Effector CD8-positive, alpha-beta T cell (primary cell): ENCODE measurements at regions not wholly inside any gene's neighbourhood (a gene's known extent, or its start where the extent isn't known, plus 50 kb on each side); places are given as distances from the start of the nearest gene placed in this dataset.

Source experiments
- DNase-seq: peaks from one replicate; lab custom pipeline; 2025; lab: John Stamatoyannopoulos, UW

DNA sequence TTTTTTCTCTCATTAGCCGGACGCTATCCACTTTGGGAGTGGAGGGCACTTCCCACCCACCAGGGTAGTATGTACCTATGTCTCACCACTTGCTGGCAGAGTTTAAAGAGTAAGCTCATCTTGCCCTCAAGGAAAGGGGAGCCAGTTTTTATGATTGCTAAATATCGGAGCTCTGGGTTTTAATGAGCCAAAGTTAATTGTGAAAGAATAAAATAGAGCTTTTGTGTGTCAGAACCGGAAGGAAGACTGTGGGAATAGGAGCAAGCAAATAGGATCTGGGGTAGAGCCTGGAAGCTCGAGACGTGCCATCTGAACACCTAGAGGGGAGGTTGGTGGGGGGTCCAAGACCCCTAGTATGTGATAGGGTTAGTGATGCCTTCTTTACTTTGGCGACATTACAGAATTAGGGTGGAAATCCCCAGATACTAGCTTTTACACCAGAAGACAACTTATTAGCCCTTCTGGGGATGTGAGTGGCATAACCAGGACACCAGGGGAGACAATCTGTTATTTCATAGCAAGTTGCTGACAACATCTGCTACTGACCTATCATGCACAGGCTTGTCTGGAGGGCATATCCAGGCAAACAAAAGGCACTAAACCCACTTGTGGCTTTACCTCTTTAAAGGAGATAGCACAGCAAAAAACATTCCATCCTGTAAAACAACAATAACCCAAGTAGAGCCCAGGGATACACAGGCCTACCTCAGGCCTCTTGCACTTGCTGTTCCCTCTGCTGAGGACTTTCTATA is 333.8 kb downstream of the ZNF621 start:
- DNase-seq, result no peak

DNA sequence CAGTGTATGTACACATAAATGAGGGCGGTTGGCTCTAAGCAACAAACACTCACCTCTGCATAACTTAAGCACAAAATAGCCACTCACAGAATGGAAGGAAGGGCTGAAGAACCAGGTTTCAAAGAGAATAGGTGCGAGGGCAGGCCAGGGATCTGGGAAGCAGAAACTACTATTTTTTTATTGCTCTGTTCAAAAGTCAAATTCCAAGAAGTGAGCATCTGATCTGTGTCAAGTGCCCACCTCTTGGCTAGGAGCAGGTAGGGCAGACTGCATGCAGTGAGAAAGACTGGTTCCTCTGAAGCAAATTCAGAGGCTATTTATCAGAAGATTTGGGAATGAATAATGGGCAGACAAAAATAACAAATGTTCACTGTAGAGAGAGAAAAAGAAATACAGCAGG is 336.4 kb upstream of the CTNNB1 start:
- DNase-seq, result no peak

DNA sequence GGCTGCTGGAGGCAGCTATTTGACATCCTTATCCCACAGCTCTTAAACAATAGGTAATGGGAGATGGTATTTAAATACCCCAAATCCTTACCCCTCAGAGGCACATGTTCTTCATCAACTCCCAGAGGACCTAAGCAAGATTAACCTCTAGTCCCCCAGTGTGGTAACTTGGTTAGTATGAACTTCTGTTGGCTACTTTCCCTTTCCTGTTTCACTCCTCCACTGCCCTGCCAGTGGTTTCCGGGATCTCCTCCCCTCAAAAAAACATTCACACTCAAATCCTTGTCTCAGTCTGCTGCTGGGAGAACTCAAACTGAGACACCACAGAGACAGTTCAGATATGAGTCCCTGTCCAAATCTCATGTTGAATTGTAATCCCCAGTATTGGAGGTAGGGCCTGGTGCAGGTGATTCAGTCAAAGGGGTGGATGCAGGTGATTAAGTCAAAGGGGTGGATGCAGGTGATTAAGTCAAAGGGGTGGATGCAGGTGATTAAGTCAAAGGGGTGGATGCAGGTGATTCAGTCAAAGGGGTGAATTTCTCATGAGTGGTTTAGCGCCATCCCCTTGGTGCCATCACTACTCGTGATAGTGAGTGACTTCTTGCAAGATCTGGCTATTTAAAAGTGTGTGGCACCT is 335.0 kb upstream of the CTNNB1 start:
- DNase-seq, result no peak

DNA sequence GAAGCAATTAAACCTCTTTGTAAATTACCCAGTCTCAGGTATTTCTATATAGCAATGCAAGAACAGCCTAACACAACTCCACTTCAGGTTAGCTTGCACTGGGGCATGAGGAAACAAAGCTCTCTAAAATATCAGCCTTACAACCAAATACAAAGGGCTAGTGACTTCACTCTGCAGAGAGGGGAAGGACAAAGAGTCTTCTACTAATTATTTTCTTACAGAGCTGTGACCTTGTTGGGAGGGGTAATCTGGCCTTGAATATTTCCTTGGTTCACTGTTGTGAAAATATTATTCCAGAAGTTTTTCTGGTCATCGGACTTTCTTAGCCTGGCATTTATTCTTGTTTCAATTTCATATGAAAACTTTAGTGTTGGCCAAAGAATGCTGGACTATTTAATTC is 334.4 kb upstream of the CTNNB1 start:
- DNase-seq, result no peak

DNA sequence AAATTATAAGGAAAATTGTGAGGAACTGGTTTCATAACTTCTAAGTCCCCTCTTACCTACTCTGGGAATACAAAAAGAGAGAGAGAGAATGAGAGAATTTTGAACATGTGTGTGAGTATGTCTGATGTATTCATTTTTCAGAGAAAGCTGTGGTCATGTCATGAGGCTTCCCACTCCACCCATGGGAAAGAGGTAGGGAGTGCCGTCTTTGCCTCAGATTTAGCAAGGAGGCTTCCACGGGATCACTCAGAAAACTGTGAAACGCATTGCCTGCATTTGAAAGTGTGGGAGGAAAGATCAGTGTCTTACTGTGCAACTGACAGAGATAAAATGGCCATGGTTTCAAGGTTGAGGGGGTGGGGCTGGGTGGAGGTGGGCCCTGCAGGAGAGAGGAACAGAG is 331.5 kb upstream of the CTNNB1 start:
- no peak for DNase-seq

DNA sequence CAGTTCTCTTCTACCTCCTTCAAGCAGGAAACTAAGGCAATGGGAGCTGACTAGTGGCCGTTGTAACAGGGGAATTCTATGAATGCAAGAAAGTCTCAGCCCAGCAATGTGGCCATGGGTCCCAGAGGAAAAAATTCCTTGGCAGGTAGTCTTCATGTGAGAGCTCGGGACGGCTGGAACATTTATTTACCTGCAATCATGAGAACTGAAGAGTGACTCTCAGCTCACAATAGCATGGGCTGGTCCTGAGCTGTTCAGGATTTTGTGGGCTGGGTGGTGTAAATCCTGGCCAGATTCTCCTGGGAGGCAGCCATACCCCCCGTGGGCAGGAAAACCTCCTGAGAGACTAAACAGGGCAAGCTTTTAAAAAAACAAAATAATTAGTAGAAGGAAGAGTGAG is 330.3 kb upstream of the CTNNB1 start:
- no peak for DNase-seq

DNA sequence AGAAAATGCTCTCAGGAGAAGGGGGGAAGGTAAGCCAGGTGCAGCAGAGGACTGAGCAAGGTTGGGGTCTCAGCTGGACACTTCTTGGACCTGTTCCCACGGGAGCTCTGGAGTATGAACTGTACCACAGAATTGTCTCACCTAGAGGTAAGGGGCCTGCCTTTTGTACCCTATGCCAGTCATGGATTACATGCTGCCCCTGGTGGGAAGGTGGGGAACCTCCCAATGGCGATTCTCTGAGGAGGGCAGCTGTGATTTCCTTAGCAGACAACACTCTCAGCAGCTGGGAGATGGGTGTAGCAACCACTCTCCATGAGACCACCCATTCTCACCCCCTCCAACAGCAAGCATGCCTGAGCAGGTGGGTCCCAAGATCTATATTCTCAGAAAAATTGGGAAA is 329.4 kb upstream of the CTNNB1 start:
- DNase-seq, result no peak

DNA sequence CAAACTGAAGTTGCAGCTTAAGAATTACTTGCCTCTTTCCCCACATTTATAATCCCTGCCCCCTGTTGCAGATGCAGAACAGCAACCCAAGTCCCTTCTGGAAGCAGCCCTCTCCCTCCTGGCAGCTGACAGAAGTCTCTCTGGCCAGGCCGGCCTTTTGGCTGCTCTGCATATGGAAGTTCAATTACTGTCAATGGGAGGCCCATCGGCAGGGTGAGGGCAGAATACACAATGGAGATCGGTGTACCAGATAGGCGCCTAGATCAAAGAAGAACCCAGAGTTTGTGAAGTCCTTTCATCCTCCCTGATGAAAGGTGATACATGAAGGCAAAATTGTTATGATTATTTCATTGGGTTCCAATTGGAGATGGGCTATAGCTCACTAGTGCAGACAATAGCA is 327.9 kb upstream of the CTNNB1 start:
- no peak for DNase-seq

DNA sequence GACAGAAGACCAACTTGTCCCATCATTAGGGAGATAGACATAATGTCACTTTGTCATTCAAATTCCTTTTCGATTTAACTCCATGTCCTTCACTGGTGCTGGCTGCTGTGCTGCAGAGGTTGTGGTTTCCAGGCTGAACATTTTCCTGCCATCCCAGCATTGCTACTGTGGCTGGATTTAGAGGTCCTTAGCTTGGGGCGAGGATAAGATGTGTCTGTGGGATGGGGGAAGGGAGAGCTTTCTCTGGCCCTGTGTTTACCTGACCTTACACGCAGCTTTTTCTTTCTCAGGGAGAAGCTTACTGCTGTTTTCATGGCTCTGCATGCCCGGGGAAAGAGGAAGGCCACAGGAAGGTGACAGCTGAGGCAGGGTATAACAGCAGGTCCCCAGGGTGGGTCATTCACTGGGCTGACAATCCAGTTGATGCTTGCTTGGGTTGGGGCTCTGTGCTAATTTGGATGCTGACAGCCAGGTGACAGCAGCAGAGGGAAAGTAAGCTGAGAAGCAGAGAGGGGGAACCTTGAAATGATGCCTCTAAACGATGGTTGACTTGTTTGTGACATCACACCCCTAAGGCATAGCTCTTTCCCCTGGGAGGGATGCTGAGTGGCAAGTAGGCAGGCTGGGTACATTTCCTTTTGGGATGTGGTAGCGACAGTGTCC is 326.9 kb upstream of the CTNNB1 start:
- DNase-seq, result no peak

DNA sequence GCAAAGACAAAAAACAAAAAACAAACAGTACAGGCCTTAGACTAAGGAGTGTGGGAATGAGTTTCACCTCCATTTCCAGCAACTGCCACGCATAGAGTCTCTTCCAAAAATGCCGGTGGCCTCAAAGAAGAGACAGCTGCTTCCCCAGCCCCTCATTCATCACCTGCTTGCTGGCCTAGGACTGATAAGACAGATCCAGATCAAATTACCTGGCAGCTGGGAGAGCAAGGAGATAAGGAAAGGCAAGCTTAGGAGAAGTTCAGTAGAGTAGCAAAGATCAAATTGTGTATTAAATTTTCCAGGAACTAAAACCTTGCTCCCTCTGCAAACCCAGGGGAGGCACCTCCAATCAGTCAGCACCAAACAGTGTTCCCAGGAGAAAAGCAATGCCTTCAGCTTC is 325.8 kb upstream of the CTNNB1 start:
- no peak for DNase-seq

DNA sequence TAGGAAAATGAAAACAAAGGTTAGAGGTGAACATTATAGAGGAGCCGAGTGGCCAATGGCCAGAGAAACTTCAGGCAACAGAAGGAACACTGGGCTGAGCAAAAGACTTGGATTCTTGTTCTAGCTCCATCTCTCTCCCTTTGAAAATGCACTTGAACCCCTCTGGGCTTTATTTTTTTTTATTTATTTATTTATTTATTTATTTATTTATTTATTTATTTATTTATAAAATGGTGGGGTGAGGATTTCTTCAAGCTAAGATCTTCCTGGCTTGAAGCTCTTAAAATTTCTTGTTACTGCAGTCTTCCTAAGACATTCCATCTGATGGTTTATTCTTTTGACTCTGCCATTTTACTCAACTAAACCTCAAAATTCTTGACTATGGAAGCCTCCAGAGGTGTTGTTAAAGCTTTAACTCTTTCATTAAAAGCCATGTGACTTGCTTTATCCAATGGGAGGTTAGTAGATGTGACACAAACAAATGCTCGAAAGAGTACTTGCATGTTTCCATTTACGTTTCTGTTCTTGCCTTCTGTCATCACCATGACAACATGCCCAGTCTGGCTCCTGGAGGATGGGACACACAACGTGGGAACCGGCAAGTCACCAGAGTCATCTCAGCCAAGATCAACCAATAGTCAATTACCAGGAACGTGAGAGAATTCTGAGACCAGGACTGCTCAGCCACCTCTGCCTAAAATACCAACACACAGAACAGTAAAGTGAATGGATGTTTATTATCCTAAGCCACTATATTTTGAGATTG is 325.2 kb upstream of the CTNNB1 start:
- no peak for DNase-seq

DNA sequence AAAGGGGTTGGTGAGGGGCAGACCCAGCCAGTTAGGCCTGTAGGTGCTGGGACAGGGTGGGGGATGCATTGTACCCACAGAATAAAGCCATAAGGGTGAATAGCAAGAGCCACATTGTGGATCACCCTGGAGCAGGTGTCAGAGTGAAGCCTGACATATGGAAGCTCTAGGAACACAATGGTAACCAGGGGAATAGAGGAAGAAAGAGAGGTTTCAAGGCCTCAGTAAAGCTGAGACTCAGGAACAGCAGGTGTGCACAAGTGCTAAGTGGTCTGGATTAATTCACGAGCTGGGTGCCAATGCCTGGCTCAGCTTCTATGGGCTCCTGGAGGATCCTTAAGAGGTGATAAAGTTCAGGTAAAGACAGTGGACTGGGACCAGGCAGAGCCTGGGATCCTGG is 323.7 kb upstream of the CTNNB1 start:
- DNase-seq, result no peak

DNA sequence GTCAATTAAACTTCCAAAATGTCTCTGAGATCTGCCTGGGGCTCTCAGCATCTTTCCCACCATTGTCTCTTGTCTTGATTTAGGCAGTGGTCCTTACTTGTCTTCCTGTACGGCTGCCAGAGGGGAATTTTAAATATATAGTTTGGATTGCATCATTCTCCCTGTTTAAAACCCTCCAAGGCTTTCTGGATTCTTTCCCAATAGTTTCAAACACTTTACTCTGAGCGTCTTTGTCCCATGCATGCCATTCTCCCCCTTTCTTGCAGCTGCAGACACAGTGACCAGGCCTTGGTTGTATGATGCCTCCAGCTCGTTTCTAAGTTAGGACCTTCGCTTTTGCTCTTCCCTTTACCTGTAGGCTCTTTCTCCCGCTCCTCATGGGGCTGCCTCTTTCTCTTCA is 323.3 kb upstream of the CTNNB1 start:
- DNase-seq, result no peak

DNA sequence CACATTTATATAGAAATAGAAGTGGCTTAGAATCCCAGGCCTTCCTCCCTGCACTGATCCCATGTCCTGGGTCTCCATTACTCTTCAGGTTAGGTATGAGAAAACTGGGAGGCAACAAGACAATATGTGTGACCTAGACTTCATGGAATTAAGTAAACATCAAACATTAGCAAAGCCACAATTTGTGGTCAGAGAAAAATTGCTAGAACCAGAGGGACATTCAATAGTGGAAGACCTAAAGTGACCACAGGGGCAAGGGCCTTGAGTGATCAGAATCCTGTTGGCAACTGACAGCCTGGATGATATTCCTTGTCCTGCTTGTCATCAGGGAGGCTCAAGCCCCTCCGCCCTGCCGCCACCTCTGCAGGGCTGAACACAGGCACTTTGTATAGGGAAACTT is 322.8 kb upstream of the CTNNB1 start:
- no peak for DNase-seq

DNA sequence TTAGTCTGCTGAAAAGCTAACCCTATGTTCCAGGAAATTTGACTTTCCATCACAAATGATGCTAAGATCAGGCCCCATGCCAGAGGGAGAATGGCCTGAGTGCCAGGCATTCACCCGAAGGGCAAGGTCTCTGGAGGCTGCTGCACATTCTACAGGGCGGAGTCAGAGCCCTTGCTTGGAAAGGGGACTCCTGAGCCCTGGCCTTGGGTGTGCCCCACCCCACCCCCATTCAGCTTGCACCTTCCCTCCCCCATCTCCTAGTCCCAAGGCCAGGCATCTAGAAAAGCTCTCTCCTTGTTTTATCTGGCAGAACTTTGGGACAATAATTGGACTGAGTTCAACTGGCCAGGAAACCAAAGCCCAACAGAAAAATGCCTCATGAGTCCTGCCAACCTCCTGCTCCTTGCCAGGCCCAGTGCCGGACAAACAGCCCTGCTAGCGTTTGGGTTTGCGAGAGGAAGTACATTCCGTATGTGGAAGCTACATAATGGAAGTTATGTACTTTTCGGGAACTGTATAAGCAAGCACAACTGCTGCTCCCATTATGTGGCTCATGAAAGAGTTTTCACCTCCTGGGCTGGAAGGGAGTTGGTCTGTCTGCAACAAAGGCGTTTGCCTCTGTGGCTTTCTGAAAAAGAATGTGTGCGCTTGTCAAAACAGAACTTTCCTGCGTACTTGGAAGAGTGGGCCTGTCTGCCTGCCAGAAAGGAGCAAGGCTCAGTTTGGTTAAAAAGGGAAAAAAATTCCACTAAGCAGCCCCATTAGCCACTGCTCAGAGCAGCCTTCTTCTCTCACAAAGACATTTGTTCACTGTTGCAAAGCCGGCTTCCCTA is 321.5 kb upstream of the CTNNB1 start:
- no peak for DNase-seq

DNA sequence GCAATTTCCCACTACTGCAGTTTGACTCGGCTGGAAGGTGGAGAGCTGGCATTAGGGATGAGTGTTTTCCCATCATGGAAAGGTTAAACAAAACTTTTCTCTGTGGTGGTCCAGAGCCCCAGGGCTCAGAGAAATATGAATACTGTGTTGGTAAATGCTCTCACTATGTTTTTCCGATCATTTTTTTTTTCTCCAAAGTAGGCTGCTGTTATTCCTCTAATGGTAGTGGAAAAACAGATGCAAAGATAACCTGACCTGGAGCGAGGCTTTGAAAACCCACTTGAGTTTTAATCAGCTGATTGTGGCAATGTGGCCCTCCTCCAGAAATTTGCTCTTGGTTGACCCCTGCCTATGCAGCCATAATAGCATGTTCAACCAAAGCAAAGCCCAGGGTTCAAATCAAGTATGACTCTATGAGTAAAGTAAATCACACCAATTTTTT is 320.8 kb upstream of the CTNNB1 start:
- DNase-seq, result no peak

DNA sequence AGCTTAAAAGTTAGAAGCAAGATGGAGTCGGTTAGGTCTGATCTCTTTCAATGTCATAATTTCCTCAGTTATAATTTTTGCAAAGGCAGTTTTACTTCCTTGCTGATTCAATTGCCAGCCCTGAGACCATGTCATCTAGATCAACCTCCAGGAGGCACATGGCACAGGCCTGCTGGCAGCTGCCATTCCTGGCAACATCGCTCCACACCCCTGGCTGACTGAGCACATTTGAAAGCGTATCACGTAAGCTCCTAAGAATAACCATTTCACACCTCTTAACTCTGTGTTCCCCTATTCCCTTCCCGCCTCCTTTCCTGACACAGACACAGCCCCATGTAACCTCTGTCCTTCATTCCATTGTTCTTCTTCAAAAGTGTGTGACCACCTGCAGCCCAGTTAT is 313.9 kb upstream of the CTNNB1 start:
- no peak for DNase-seq

DNA sequence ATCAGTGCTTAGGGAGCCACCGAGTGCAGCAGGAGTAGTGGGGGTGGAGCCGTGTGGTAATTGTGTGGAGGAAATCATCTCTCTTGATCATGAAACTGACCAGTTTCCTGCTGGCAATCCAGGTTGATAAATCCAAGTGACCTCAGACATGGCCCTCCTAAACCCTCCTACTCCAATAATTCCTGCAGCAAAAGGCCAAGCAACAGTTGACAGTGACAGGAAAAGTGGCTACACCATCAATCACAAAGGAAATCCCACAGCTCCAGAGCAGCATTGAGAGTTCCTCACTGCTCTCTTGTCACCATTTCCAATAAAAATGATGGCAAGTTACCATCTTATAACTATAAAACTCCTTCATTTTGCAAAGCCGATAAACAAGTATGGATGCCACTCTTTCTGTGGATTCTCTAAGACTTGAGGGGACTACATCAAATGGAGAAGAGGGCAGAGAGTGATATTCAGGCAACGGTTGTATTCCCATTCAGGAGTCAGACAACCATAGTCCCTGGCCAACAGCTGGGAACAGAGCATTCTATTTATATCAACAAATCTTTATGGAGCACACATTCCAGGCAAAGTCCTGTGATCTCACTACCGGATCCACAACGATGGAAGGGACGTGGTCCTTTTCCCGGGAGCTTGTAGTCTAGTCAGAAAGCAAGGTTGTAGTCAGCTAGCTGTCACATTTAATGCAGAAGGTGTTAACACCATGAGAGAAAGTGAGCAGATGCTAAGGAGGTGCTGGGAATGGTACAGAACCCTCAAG is 312.5 kb upstream of the CTNNB1 start:
- no peak for DNase-seq

DNA sequence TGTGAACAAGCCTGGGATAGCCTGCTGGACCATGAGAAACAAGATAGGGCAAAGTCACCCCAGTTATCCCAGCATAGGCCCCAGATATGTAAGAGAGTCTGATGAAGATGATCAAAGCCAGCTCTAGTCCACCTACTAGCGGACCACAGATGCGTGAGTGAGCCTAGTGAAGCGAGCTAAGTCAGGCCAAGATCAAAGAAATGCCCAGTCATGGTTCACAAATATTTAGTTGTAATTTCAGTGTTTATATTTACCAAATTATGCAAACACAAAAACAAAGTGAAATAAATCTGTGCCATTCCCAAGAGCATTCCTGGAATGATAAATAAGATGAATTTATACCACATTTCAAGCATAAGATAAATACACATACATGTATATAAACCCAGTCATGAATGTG is 308.1 kb upstream of the CTNNB1 start:
- DNase-seq, result no peak

DNA sequence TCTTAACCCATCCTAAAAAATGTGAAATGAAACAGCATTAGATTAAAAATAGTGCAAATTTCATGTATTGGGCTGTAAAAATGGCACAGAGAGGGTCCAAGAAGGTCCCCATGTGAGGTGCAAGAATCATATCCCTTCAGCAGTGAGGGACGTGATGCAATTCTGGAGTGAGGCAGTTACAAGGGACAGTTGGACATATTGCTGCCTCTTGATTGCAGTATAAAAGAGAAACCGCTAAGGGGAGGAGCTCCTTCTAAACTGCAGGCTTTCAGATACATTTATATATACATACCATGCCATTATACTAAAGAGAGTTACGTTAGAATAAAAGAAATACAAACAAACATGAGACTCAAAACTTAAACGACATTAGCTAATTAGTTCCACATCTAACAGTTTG is 304.2 kb upstream of the CTNNB1 start:
- DNase-seq, result no peak

DNA sequence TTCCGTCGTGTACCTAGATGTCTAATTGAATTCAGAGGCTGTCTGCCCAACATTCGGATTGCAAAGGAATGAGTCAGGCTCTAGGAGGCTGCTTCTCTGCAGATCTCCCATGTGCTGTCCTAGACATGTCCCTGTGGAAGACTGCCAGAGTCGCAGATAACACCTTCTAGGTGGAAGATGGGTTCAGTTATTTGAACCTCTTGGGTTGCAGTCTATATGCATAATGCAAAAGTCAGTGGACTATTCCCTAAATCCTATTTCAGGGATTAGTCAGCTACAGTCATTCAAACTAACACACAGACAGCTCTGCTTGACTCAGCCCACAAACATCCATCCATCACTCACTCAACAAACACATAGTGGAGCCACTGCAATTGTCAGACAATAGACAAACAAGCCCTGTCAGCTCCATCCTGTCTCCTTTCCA is 300.0 kb upstream of the CTNNB1 start:
- no peak for DNase-seq
